T-helper 1 cell (primary cell): ENCODE measurements at regions not wholly inside any gene's neighbourhood (a gene's known extent, or its start where the extent isn't known, plus 50 kb on each side); places are given as distances from the start of the nearest gene placed in this dataset.

Experiments
- DNase-seq, 5 donors: peaks; one replicate each; pipeline ENCODE4 v3.0.0-alpha.2; 2012 to 2020

- no peak for DNase-seq
These were observed 330.0 kb downstream of the DDX10 start for GRCh38 chr11:108994887-108995286.

DNA sequence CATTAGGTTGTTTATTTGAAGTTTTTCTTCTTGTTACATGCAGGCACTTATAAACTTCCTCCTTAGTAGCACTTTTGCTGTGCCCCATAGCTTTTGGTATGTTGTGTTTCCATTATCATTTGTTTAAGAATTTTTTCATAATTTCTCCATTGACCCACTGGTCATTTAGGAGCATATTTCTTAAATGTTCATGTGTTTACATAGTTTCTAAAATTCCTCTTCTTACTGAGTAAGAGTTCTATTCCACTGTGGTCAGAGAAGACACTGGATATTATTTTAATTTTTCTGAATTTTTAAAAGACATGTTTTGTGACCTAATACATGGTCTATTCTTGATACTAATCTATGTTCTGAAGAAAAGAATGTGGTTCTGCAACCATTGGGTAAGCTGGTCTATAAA, 333.0 kb downstream of the DDX10 start:
- DNase-seq, result no peak

DNA sequence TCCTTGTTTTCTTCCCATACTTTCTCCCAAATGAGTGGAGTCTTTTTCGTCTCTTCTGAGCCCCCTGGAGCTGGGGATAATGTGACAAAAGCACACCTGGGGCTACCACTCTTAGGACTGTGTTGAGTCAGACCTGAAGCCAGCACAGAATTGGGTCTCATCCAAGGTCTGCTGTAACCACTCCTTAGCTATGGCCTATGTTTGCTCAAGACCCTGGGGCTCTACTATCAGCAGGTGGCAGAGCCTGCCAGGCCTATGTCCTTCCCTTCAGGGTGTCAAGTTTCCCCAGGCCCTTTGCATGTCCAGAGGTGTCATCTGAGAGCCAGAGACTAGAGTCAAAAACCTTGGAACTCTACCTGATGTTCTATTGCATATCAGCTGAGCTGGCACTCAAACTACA, 335.7 kb downstream of the DDX10 start:
- no peak for DNase-seq

- no peak for DNase-seq
These were observed 336.7 kb downstream of the DDX10 start for GRCh38 chr11:109001585-109001984.

- DNase-seq, result no peak
These were observed 348.1 kb downstream of the DDX10 start for GRCh38 chr11:109012991-109013390.

GRCh38 chr11:109015283-109015682, 350.4 kb downstream of the DDX10 start:
- no peak for DNase-seq

DNA sequence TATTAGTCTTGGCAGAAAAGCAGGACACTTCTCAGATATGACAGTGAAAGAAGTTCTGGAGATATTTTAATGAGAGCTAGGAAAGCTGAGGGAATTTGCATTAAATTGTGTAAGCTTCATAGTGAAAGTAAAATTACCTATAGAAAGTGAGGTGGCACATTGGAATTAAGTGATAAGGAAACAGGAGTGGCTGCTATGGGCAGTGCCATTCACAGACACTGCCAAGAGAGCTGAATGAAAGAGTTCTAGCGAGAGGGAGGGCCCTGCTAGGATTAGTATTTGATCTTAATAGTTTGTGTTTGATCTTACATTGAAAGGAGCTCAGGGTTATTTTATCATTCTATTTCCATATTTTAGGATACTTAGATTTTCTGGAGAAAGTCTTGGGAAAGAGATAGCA, 351.9 kb downstream of the DDX10 start:
- DNase-seq, result no peak

DNA sequence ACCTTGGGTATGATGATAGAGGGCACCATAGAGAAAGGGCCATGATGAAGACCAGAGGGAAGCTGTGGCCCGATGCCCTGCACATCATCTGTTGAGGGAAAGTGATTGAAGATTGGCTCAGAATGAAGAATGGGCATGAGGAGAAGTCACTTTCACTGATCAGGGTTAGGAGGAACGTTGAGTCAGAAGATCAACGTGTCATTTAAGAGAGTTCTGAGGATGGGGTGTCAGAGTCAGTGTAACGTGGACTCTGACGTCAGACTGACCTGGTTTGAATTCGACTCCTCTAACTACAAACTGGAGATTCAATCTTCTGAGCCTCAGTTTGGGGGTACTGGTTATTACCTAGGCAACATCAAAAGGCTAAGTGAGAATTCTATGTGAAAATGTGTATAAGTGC, 352.6 kb downstream of the DDX10 start:
- no peak for DNase-seq

- no peak for DNase-seq
These were observed 353.8 kb downstream of the DDX10 start for GRCh38 chr11:109018639-109019038.

- no peak for DNase-seq
These were observed 354.6 kb downstream of the DDX10 start for GRCh38 chr11:109019342-109019936.

- no peak for DNase-seq
These were observed 358.2 kb downstream of the DDX10 start for GRCh38 chr11:109023036-109023435.

GRCh38 chr11:109026891-109027489, 362.1 kb downstream of the DDX10 start:
- no peak for DNase-seq

- no peak for DNase-seq
These were observed 363.0 kb downstream of the DDX10 start for GRCh38 chr11:109027851-109028250.

DNA sequence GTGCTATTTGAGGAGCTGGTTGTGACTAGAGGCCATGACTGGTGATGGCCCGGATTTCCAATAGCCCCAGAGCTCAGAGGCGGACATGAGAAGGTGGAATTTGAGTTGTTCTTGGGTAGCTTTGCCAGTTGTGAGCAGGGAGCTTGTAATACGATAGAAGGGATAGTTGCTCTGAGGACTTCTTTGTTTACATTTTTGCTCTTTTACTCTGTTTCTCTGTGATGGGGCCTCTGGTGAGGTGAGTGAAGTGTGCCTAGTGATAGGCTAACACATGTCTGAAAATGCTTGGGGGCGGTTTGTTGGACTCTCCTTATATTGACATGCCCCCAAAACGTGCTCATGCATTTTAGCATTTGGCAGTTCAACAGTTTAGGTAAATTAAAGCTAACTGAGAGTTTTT, 365.1 kb downstream of the DDX10 start:
- DNase-seq, result no peak

- DNase-seq, result no peak
These were observed 368.9 kb downstream of the DDX10 start for GRCh38 chr11:109033627-109034338.

DNA sequence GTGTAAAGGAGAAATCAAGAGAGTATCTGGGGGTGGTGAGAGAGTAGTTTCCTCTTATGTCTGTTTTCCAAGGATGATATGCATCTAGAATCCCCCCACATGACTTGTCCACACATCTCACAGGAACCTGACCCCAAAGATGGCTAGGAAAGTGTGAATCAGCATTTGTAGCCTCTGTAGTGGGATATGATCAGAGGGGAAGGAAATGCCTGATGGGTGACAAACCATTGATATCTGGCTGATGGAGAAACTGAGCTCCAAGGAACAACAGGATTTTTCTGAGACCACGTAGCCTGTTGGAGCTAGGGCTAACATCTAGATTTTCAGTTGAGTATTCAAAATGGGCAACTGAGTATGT, 369.4 kb downstream of the DDX10 start:
- DNase-seq, result no peak

DNA sequence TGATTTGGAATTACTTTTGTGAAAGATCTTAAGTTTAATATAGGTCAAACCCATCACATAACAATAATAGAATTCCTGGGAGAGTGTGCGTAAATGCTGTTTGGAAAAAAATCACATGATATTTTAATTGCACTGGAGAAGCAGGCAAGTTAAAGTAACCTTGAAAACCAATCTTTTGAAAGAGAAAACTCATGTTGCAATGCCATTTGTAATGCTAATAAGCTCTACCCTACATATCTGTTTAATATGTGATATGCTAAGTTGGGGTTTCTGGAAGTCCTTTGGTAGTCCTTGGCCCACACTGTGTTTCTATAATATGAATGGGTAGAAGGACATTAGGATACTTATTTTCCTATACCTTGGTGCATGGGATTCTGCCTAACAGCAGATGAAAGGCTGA, 370.4 kb downstream of the DDX10 start:
- DNase-seq, result no peak

- no peak for DNase-seq
These were observed 371.1 kb downstream of the DDX10 start for GRCh38 chr11:109036011-109036410.

GRCh38 chr11:109037856-109038780, 373.2 kb downstream of the DDX10 start:
- no peak for DNase-seq

GRCh38 chr11:109039611-109040010, 374.7 kb downstream of the DDX10 start:
- DNase-seq, result no peak

- no peak for DNase-seq
These were observed 375.4 kb downstream of the DDX10 start for GRCh38 chr11:109040303-109040702.

- DNase-seq, result no peak
These were observed 377.0 kb downstream of the DDX10 start for GRCh38 chr11:109041876-109042275.

GRCh38 chr11:109043315-109043714, 378.4 kb downstream of the DDX10 start:
- DNase-seq, result no peak
